MM.1S (cell line): ENCODE measurements at regions not wholly inside any gene's neighbourhood (a gene's known extent, or its start where the extent isn't known, plus 50 kb on each side); places are given as distances from the start of the nearest gene placed in this dataset.

Source experiments
- DNase-seq: peaks from one replicate; pipeline ENCODE4 v3.0.0-alpha.2; 2015
- H2AFZ ChIP-seq: fragments of 300-600 bp; sonication (generic); 2 replicates; pipeline ENCODE4 v1.6.0; 2016; ENCODE audit warnings: antibody characterized with exemption, low read length
- H3F3A ChIP-seq: fragments of 300-600 bp; sonication (generic); 2 replicates; pipeline ENCODE4 v1.6.1; 2016; ENCODE audit warnings: mild to moderate bottlenecking, antibody characterized with exemption, low read length, moderate library complexity, mixed read lengths; ENCODE audit not compliant: insufficient read depth
- H3K27ac ChIP-seq: fragments of 300-600 bp; sonication (generic); 2 replicates; pipeline ENCODE4 v1.5.1; 2016; ENCODE audit warnings: mild to moderate bottlenecking, low read length
- H3K27me3 ChIP-seq: fragments of 300-600 bp; sonication (generic); replicated peaks from 2 replicates; pipeline ENCODE4 v1.6.0; 2016; ENCODE audit warnings: low read length; ENCODE audit not compliant: insufficient read depth
- H3K36me3 ChIP-seq: fragments of 300-600 bp; sonication (generic); replicated peaks from 2 replicates; pipeline ENCODE4 v1.6.1; 2016; ENCODE audit warnings: mild to moderate bottlenecking, low read length, mixed read lengths; ENCODE audit not compliant: insufficient read depth
- H3K4me1 ChIP-seq: fragments of 300-600 bp; sonication (generic); 2 replicates; pipeline ENCODE4 v1.6.1; 2016; ENCODE audit warnings: low read length, mixed read lengths
- H3K4me2 ChIP-seq: fragments of 300-600 bp; sonication (generic); 2 replicates; pipeline ENCODE4 v1.6.0; 2016; ENCODE audit warnings: low read depth, low read length
- H3K4me3 ChIP-seq: fragments of 300-600 bp; sonication (generic); 2 replicates; pipeline ENCODE4 v1.5.1; 2016; ENCODE audit warnings: low read length, mixed read lengths
- H3K79me2 ChIP-seq: fragments of 300-600 bp; sonication (generic); 2 replicates; pipeline ENCODE4 v1.6.1; 2016; ENCODE audit warnings: mixed run types, low read length, mixed read lengths
- H3K9ac ChIP-seq: fragments of 300-600 bp; sonication (generic); 2 replicates; pipeline ENCODE4 v1.6.1; 2016; ENCODE audit warnings: low read length, mixed read lengths
- H3K9me2 ChIP-seq: fragments of 300-600 bp; sonication (generic); replicated peaks from 2 replicates; pipeline ENCODE4 v1.6.1; 2016; ENCODE audit warnings: mild to moderate bottlenecking, low read length, mixed read lengths; ENCODE audit not compliant: insufficient read depth
- H3K9me3 ChIP-seq: fragments of 300-600 bp; sonication (generic); replicated peaks from 2 replicates; pipeline ENCODE4 v1.6.1; 2016; ENCODE audit warnings: mild to moderate bottlenecking, low read length, mixed read lengths; ENCODE audit not compliant: insufficient read depth
- H4K20me1 ChIP-seq: fragments of 300-600 bp; sonication (generic); 2 replicates; pipeline ENCODE4 v1.6.1; 2016; ENCODE audit warnings: mild to moderate bottlenecking, low read length, moderate library complexity, mixed read lengths; ENCODE audit not compliant: insufficient read depth
- CTCF ChIP-seq: fragments of 300-600 bp; sonication (generic); IDR thresholded peaks from 2 replicates; pipeline ENCODE4 v1.5.1; 2016; ENCODE audit warnings: antibody characterized with exemption, low read length, mixed read lengths
- EZH2 ChIP-seq: fragments of 300-600 bp; sonication (generic); optimal IDR thresholded peaks from 2 replicates; pipeline ENCODE3; 2017; ENCODE audit warnings: low read depth, mild to moderate bottlenecking, antibody characterized with exemption, low read length, mixed read lengths
- EZH2phosphoT487 ChIP-seq: fragments of 300-600 bp; sonication (generic); IDR thresholded peaks from 2 replicates; pipeline ENCODE4 v1.6.1; 2018; ENCODE audit warnings: antibody characterized with exemption, low read length

- no peak for TF ChIP-seq CTCF
- no peak for TF ChIP-seq EZH2
- TF ChIP-seq EZH2phosphoT487: no peak
- H3K4me2 ChIP-seq: no peak overlapping the region
- no peaks in the 10 kb centered on the region for H3K27me3 ChIP-seq
- no peak overlapping the region for H2AFZ ChIP-seq
- no peaks in the 10 kb centered on the region for H3K4me1 ChIP-seq
- H3K9me2 ChIP-seq: no peaks in the 10 kb centered on the region
- no peak for DNase-seq
- no peak overlapping the region for H3K9ac ChIP-seq
- no peaks in the 10 kb centered on the region for H3K36me3 ChIP-seq
- H3K4me3 ChIP-seq: no peak overlapping the region
- peaks cover 8% of the 10 kb centered on the region; the same call in 1 of the 2 replicates for H3K79me2 ChIP-seq
- no peaks in the 10 kb centered on the region for H3K9me3 ChIP-seq
- H3F3A ChIP-seq: no peaks in the 10 kb centered on the region
- H4K20me1 ChIP-seq: no peaks in the 10 kb centered on the region
- H3K27ac ChIP-seq: no peak overlapping the region
These were observed 215.5 kb downstream of the KLF12 start for GRCh38 chr13:73918691-73919090.

GRCh38 chr13:73913751-73914518 lies 220.3 kb downstream of the KLF12 start:
- Histone ChIP-seq H3K27me3 (no peaks in the 10 kb centered on the region), H3K9me2 (no peaks in the 10 kb centered on the region), H3F3A (no peaks in the 10 kb centered on the region), H3K4me2 (no peak overlapping the region), H3K4me1 (no peaks in the 10 kb centered on the region), H2AFZ (no peak overlapping the region), H3K4me3 (no peak overlapping the region), H3K79me2 (peaks cover 6% of the 10 kb centered on the region; the same call in 1 of the 2 replicates), H3K36me3 (no peaks in the 10 kb centered on the region), H3K9ac (no peak overlapping the region), H3K27ac (no peak overlapping the region), H3K9me3 (no peaks in the 10 kb centered on the region), H4K20me1 (no peaks in the 10 kb centered on the region)
- DNase-seq: no peak
- TF ChIP-seq EZH2 (no peak), CTCF (no peak), EZH2phosphoT487 (no peak)

- Histone ChIP-seq H3F3A (no peaks in the 10 kb centered on the region), H2AFZ (no peak overlapping the region), H3K9me2 (no peaks in the 10 kb centered on the region), H3K4me3 (no peak overlapping the region), H3K4me1 (no peaks in the 10 kb centered on the region), H3K27me3 (no peaks in the 10 kb centered on the region), H3K9ac (no peak overlapping the region), H3K4me2 (no peak overlapping the region), H3K36me3 (no peaks in the 10 kb centered on the region), H4K20me1 (no peaks in the 10 kb centered on the region), H3K79me2 (peaks cover under 1% of the 10 kb centered on the region; the same call in 1 of the 2 replicates), H3K9me3 (no peaks in the 10 kb centered on the region), H3K27ac (no peak overlapping the region)
- no peak for DNase-seq
- TF ChIP-seq EZH2phosphoT487 (no peak), EZH2 (no peak), CTCF (no peak)
These were observed 221.0 kb downstream of the KLF12 start for GRCh38 chr13:73913079-73913740.
